ENCODE measurements at regions not wholly inside any gene's neighbourhood (a gene's known extent, or its start where the extent isn't known, plus 50 kb on each side); places are given as distances from the start of the nearest gene placed in this dataset.

- Mint-ChIP-seq H3K27ac (no peak overlapping the region), H3K4me3 (no peak overlapping the region), H3K9me3 (peaks cover 2% of the 10 kb centered on the region), H3K4me1 (ENCODE audit: low read depth) (no peaks in the 10 kb centered on the region), H3K27me3 (no peaks in the 10 kb centered on the region), H3K36me3 (ENCODE audit: low read depth) (no peaks in the 10 kb centered on the region)
- TF ChIP-seq, protein P1, sequence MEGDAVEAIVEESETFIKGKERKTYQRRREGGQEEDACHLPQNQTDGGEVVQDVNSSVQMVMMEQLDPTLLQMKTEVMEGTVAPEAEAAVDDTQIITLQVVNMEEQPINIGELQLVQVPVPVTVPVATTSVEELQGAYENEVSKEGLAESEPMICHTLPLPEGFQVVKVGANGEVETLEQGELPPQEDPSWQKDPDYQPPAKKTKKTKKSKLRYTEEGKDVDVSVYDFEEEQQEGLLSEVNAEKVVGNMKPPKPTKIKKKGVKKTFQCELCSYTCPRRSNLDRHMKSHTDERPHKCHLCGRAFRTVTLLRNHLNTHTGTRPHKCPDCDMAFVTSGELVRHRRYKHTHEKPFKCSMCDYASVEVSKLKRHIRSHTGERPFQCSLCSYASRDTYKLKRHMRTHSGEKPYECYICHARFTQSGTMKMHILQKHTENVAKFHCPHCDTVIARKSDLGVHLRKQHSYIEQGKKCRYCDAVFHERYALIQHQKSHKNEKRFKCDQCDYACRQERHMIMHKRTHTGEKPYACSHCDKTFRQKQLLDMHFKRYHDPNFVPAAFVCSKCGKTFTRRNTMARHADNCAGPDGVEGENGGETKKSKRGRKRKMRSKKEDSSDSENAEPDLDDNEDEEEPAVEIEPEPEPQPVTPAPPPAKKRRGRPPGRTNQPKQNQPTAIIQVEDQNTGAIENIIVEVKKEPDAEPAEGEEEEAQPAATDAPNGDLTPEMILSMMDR (IDR thresholded peaks at IDR 0.05) = no peak
- ATAC-seq = no peak
- no peak for DNase-seq
- ChIA-PET CTCF (no interaction called here), POLR2A (no interaction called here)
- intact Hi-C loops (cut with micrococcal nuclease) = no loop called here
These were observed 229.6 kb upstream of the RBFOX1 start for GRCh38 chr16:7103056-7103455.

DNA sequence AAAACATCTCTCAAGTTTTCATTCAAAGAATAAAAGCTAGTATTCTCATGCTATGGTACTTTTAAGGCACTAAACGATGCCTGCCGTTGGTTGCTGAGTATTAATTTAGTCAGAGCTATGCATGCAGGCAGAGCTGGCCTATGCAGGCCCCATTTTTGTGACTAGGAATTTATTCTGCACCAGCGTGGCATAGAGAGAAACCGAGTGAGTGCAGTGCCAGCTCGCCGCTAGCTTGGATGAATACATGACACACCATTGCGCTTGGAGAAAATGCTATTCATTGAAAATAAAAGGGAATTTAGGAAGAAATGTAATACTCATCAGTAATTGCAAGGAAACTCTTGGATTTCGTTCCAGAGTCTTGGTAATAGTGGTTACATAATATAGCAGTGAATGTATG lies 231.6 kb upstream of the RBFOX1 start:
- H3K27me3 Mint-ChIP-seq = no peaks in the 10 kb centered on the region
- no peak overlapping the region for H3K4me3 Mint-ChIP-seq
- ChIA-PET POLR2A (no interaction called here), CTCF (no interaction called here)
- H3K9me3 Mint-ChIP-seq = peaks cover 2% of the 10 kb centered on the region
- ATAC-seq (no peak), DNase-seq (no peak)
- no peaks in the 10 kb centered on the region for H3K36me3 Mint-ChIP-seq (ENCODE audit: low read depth)
- intact Hi-C loops (cut with micrococcal nuclease) = no loop called here
- H3K27ac Mint-ChIP-seq = no peak overlapping the region
- no peaks in the 10 kb centered on the region for H3K4me1 Mint-ChIP-seq (ENCODE audit: low read depth)
- TF ChIP-seq, protein P1 (IDR thresholded peaks at IDR 0.05) = no peak

GRCh38 chr16:7097518-7097917 lies 235.1 kb upstream of the RBFOX1 start:
- ChIA-PET POLR2A (no interaction called here), CTCF (no interaction called here)
- H3K27ac Mint-ChIP-seq = no peak overlapping the region
- TF ChIP-seq, protein P1 (IDR thresholded peaks at IDR 0.05) = no peak
- no peak overlapping the region for H3K4me3 Mint-ChIP-seq
- H3K36me3 Mint-ChIP-seq (ENCODE audit: low read depth) = no peaks in the 10 kb centered on the region
- no peaks in the 10 kb centered on the region for H3K27me3 Mint-ChIP-seq
- no peak for ATAC-seq
- intact Hi-C loops (cut with micrococcal nuclease) = no loop called here
- H3K4me1 Mint-ChIP-seq (ENCODE audit: low read depth) = no peaks in the 10 kb centered on the region
- DNase-seq = no peak
- H3K9me3 Mint-ChIP-seq = peaks cover 3% of the 10 kb centered on the region

DNA sequence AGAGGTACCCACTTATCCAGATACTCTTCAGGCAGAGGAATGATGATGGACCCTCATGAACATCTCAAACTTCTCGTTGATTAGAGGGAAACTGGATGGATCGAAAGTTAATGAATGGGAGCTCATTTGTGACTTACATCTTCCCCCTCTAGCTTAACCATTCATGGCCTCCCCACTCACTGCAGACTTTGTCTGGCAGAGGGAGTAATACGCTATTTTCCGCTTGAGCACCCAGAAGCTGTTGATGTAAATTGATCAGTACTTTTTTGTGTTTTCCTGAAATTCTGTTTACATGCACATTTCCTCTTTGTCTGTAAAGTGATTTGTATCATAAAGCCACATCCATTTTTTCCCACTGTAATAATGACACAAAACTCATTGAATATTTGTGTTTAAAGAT lies 239.1 kb upstream of the RBFOX1 start:
- TF ChIP-seq, protein P1 (IDR thresholded peaks at IDR 0.05) = no peak
- ATAC-seq (no peak), DNase-seq (no peak)
- no peaks in the 10 kb centered on the region for H3K27me3 Mint-ChIP-seq
- peaks cover 1% of the 10 kb centered on the region for H3K9me3 Mint-ChIP-seq
- H3K4me1 Mint-ChIP-seq (ENCODE audit: low read depth) = no peaks in the 10 kb centered on the region
- intact Hi-C loops (cut with micrococcal nuclease) = no loop called here
- ChIA-PET CTCF (no interaction called here), POLR2A (no interaction called here)
- no peak overlapping the region for H3K4me3 Mint-ChIP-seq
- H3K36me3 Mint-ChIP-seq (ENCODE audit: low read depth) = no peaks in the 10 kb centered on the region
- H3K27ac Mint-ChIP-seq = no peak overlapping the region

- ATAC-seq = no peak
- TF ChIP-seq, protein P1 (IDR thresholded peaks at IDR 0.05) = no peak
These were observed 242.0 kb upstream of the RBFOX1 start for GRCh38 chr16:7090628-7091115.

More at GRCh38 chr16:7090628-7091115, 242.0 kb upstream of the RBFOX1 start:
- CTCF ChIA-PET = no interaction called here
- Mint-ChIP-seq H3K27me3 (no peaks in the 10 kb centered on the region), H3K9me3 (peaks cover 3% of the 10 kb centered on the region), H3K36me3 (ENCODE audit: low read depth) (no peaks in the 10 kb centered on the region), H3K4me3 (no peak overlapping the region), H3K4me1 (ENCODE audit: low read depth) (no peaks in the 10 kb centered on the region), H3K27ac (no peak overlapping the region)
- DNase-seq = no peak
- intact Hi-C loops (cut with micrococcal nuclease) = no loop called here
- POLR2A ChIA-PET = no interaction called here

Data from activated CD8-positive, alpha-beta T cell treated with anti-CD3 and anti-CD28 coated beads for 36 hours (primary cell).